GM12878 (cell line): ENCODE measurements at regions not wholly inside any gene's neighbourhood (a gene's known extent, or its start where the extent isn't known, plus 50 kb on each side); places are given as distances from the start of the nearest gene placed in this dataset.
"Not testable (repeated sequence)": the region's sequence is repeated elsewhere in the genome, so short reads cannot be mapped to it uniquely, and the experiment has no call there.

Experiments
- EP300 ChIP-seq, 2 experiments: fragments of 150-350 bp in 1 of 2; IDR thresholded peaks; 2 replicates each; pipeline ENCODE4 v1.6.1; 2011 to 2012; ENCODE audit warnings: low read depth in 2 of 2, low read length in 2 of 2, borderline replicate concordance in 1 of 2, improper control_type of control experiment in 1 of 2, inconsistent platforms in 1 of 2; ENCODE audit not compliant: control insufficient read depth in 1 of 2
- JUNB ChIP-seq: IDR thresholded peaks from 2 replicates; pipeline ENCODE4 v1.6.1; 2016; ENCODE audit warnings: antibody characterized with exemption, mild to moderate bottlenecking
- MTA2 ChIP-seq: fragments of 450-650 bp; IDR thresholded peaks from 2 replicates; pipeline ENCODE4 v1.6.1; 2016; ENCODE audit warnings: low read depth, mild to moderate bottlenecking, moderate library complexity
- MTA3 ChIP-seq: IDR thresholded peaks from 2 replicates; pipeline ENCODE4 v1.6.1; 2012; ENCODE audit warnings: low read length, inconsistent platforms, borderline replicate concordance
- STAT3 ChIP-seq: IDR thresholded peaks from 2 replicates; pipeline ENCODE4 v1.6.1; 2011; ENCODE audit warnings: low read depth, low read length, improper control_type of control experiment
- SUZ12 ChIP-seq: fragments of 200-600 bp; sonication (generic); IDR thresholded peaks from one replicate; pipeline ENCODE4 v1.6.1; 2018; ENCODE audit warnings: antibody characterized with exemption, mild to moderate bottlenecking; ENCODE audit not compliant: unreplicated experiment
- ZNF274 ChIP-seq: IDR thresholded peaks from one replicate; pipeline ENCODE4 v1.8.0; 2011; ENCODE audit not compliant: insufficient read length, insufficient read depth
- TF ChIP-seq, protein P1 (sequence below), 3 experiments: IDR thresholded peaks in 2 of 3; conservative IDR thresholded peaks in 1 of 3; 2 replicates each; pipeline ENCODE4 v1.5.1; 2011; ENCODE audit warnings: low read depth in 3 of 3, low read length in 3 of 3, mild to moderate bottlenecking in 3 of 3, control low read depth in 2 of 3, moderate library complexity in 2 of 3, inconsistent platforms in 1 of 3, mixed read lengths in 1 of 3; ENCODE audit not compliant: control insufficient read depth in 2 of 3, insufficient read depth in 1 of 3; ENCODE audit errors: extremely low read depth in 1 of 3

- not testable (repeated sequence) for TF ChIP-seq ZNF274; STAT3; SUZ12; JUNB; MTA3; EP300 (IDR thresholded peaks at IDR 0.05; ENCODE audit: borderline replicate concordance in 1 of 2, control insufficient read depth in 1 of 2, low read depth in 2 of 2, low read length in 2 of 2); MTA2
- TF ChIP-seq, protein P1, sequence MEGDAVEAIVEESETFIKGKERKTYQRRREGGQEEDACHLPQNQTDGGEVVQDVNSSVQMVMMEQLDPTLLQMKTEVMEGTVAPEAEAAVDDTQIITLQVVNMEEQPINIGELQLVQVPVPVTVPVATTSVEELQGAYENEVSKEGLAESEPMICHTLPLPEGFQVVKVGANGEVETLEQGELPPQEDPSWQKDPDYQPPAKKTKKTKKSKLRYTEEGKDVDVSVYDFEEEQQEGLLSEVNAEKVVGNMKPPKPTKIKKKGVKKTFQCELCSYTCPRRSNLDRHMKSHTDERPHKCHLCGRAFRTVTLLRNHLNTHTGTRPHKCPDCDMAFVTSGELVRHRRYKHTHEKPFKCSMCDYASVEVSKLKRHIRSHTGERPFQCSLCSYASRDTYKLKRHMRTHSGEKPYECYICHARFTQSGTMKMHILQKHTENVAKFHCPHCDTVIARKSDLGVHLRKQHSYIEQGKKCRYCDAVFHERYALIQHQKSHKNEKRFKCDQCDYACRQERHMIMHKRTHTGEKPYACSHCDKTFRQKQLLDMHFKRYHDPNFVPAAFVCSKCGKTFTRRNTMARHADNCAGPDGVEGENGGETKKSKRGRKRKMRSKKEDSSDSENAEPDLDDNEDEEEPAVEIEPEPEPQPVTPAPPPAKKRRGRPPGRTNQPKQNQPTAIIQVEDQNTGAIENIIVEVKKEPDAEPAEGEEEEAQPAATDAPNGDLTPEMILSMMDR (IDR thresholded peaks at IDR 0.05 in 2 of 3, conservative IDR thresholded peaks at IDR 0.05 in 1 of 3; ENCODE audit: control insufficient read depth in 2 of 3, extremely low read depth in 1 of 3, insufficient read depth in 1 of 3, low read depth in 3 of 3, low read length in 3 of 3) = not testable (repeated sequence)
Measured at GRCh38 chr15:30262142-30262460, 127.2 kb downstream of the GOLGA8T start.
